ENCODE measurements at regions not wholly inside any gene's neighbourhood (a gene's known extent, or its start where the extent isn't known, plus 50 kb on each side); places are given as distances from the start of the nearest gene placed in this dataset.

DNA sequence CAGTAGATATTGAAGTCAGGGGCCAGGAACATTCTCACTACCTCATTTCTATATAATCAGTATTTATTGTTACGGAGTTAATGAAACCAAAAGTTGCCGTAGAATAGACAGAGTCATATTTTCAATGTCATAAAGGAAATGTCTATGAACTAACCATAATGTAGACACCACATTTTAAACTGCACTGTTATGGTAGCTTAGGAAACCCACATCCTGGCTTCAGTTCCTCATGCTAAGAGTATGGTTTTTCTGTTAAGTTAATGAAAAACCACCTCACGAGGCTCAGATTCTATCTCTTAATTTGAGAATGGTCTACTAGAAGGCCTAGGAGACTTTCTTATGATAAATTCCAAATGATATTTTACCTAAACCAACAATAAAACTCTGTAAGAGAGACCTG is 166.5 kb downstream of the TMEM26 start:
- Histone ChIP-seq H3K27me3 (ENCODE audit: control insufficient read depth in 4 of 4, insufficient read depth in 4 of 4, low read length in 3 of 4) (peaks cover 0 to 2% (median 0%) of the 10 kb centered on the region in 4 donors), H3K9ac (ENCODE audit: low read depth in 1 of 2, low read length in 2 of 2) (no peak overlapping the region), H3K9me3 (ENCODE audit: control insufficient read depth in 4 of 4, low read length in 3 of 4) (no peaks in the 10 kb centered on the region), H3K4me3 (ENCODE audit: low read depth in 1 of 3, low read length in 3 of 3) (no peak overlapping the region), H3K4me1 (ENCODE audit: control insufficient read depth in 4 of 4, insufficient read depth in 4 of 4, low read length in 3 of 4) (peaks cover 0 to 5% (median under 1%) of the 10 kb centered on the region in 4 donors), H3K27ac (ENCODE audit: low read depth in 1 of 2, low read length in 2 of 2) (no peak overlapping the region), H3K36me3 (ENCODE audit: control insufficient read depth in 4 of 4, insufficient read depth in 3 of 4, low read depth in 1 of 4, low read length in 3 of 4) (no peaks in the 10 kb centered on the region)
- 70% methylated on average over 3 of the region's 3 CpGs for WGBS
- TF ChIP-seq HNF4G (IDR thresholded peaks at IDR 0.05): no peak
- no peak for TF ChIP-seq RAD21 (IDR thresholded peaks at IDR 0.05)
- no peak for TF ChIP-seq HNF4A (conservative IDR thresholded peaks at IDR 0.05)
- no peak for DNase-seq (ENCODE audit: low spot score)

DNA sequence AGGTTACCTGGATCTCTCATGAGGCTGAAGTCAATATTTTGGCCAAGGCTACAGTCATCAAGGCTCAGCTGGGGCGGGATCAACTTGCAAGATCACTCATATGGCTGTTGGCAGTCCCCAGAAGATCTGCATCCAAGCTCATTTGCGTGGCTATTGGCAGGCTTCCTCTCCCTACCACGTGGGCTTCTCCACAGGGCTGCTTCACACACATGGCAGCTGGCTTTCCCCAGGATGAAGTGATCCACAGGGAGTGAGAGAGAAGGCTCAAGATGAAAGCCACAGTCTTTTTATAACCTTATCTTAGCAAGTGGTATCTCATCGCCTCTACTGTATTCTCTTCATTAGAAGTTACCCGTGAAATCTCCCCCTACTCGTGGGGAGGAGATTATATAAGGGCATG is 167.4 kb downstream of the TMEM26 start:
- H3K4me1 ChIP-seq (ENCODE audit: control insufficient read depth in 4 of 4, insufficient read depth in 4 of 4, low read length in 3 of 4): peaks cover 0 to 5% (median under 1%) of the 10 kb centered on the region in 4 donors
- no peak overlapping the region for H3K27ac ChIP-seq (ENCODE audit: low read depth in 1 of 2, low read length in 2 of 2)
- H3K36me3 ChIP-seq (ENCODE audit: control insufficient read depth in 4 of 4, insufficient read depth in 3 of 4, low read depth in 1 of 4, low read length in 3 of 4): no peaks in the 10 kb centered on the region
- H3K9me3 ChIP-seq (ENCODE audit: control insufficient read depth in 4 of 4, low read length in 3 of 4): no peaks in the 10 kb centered on the region
- WGBS: 52% methylated on average over 6 of the region's 6 CpGs
- no peak for DNase-seq (ENCODE audit: low spot score)
- H3K27me3 ChIP-seq (ENCODE audit: control insufficient read depth in 4 of 4, insufficient read depth in 4 of 4, low read length in 3 of 4): peaks cover 0 to 3% (median 0%) of the 10 kb centered on the region in 4 donors
- H3K4me3 ChIP-seq (ENCODE audit: low read depth in 1 of 3, low read length in 3 of 3): no peak overlapping the region
- TF ChIP-seq FOXA2 (IDR thresholded peaks at IDR 0.05): no peak
- TF ChIP-seq JUND (IDR thresholded peaks at IDR 0.05): no peak
- no peak for TF ChIP-seq TAF1 (conservative IDR thresholded peaks at IDR 0.05)
- TF ChIP-seq, protein P1, sequence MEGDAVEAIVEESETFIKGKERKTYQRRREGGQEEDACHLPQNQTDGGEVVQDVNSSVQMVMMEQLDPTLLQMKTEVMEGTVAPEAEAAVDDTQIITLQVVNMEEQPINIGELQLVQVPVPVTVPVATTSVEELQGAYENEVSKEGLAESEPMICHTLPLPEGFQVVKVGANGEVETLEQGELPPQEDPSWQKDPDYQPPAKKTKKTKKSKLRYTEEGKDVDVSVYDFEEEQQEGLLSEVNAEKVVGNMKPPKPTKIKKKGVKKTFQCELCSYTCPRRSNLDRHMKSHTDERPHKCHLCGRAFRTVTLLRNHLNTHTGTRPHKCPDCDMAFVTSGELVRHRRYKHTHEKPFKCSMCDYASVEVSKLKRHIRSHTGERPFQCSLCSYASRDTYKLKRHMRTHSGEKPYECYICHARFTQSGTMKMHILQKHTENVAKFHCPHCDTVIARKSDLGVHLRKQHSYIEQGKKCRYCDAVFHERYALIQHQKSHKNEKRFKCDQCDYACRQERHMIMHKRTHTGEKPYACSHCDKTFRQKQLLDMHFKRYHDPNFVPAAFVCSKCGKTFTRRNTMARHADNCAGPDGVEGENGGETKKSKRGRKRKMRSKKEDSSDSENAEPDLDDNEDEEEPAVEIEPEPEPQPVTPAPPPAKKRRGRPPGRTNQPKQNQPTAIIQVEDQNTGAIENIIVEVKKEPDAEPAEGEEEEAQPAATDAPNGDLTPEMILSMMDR (IDR thresholded peaks at IDR 0.05; ENCODE audit: low read depth, low read length, missing input control): no peak
- TF ChIP-seq RAD21 (IDR thresholded peaks at IDR 0.05): no peak
- H3K9ac ChIP-seq (ENCODE audit: low read depth in 1 of 2, low read length in 2 of 2): no peak overlapping the region

DNA sequence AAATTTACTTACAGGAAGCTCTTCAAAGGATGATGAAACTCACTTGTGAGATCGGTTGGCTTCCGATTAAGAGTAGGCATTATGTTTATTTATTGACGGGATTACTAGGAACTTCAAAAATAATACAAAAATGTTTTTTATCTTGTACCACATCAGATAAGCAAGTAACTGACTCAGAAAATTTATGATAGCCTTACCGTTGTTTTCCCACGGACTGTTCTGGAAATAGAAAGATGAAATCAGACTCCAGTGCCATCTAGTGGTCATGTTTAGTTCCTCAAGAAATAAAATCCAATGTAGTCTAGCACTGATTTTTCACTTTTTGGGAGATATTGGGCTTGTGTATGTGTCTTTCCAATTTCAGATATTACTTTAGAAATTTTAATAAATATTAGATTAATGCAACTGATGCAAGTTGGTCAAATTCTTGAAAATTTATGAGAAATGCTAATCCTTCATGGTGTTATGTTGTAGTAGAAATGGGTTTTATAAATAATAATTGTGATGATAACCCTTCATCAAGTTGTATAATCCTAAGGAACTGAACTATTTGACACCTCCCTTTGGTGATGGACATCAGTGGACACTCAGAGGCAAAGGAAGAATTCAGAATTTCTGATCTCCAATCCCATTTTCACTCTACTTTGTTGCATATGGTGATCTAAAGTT is 168.8 kb downstream of the TMEM26 start:
- Histone ChIP-seq H3K27ac (ENCODE audit: low read depth in 1 of 2, low read length in 2 of 2) (no peak overlapping the region), H3K36me3 (ENCODE audit: control insufficient read depth in 4 of 4, insufficient read depth in 3 of 4, low read depth in 1 of 4, low read length in 3 of 4) (no peaks in the 10 kb centered on the region), H3K4me1 (ENCODE audit: control insufficient read depth in 4 of 4, insufficient read depth in 4 of 4, low read length in 3 of 4) (peaks cover 0 to 5% (median under 1%) of the 10 kb centered on the region in 4 donors), H3K9me3 (ENCODE audit: control insufficient read depth in 4 of 4, low read length in 3 of 4) (no peaks in the 10 kb centered on the region), H3K9ac (ENCODE audit: low read depth in 1 of 2, low read length in 2 of 2) (peak overlapping the region in 1 of 2 donors; percentile 5), H3K4me3 (ENCODE audit: low read depth in 1 of 3, low read length in 3 of 3) (no peak overlapping the region), H3K27me3 (ENCODE audit: control insufficient read depth in 4 of 4, insufficient read depth in 4 of 4, low read length in 3 of 4) (peaks cover 0 to 3% (median 0%) of the 10 kb centered on the region in 4 donors)
- 18% methylated on average over 5 of the region's 5 CpGs for WGBS
- DNase-seq (ENCODE audit: low spot score): no peak
- TF ChIP-seq FOXA2 (IDR thresholded peaks at IDR 0.05) (no peak), JUND (IDR thresholded peaks at IDR 0.05) (no peak), ATF3 (IDR thresholded peaks at IDR 0.05) (no peak), RAD21 (IDR thresholded peaks at IDR 0.05) (peak; percentile 85 to 86)
- TF ChIP-seq, protein P2, sequence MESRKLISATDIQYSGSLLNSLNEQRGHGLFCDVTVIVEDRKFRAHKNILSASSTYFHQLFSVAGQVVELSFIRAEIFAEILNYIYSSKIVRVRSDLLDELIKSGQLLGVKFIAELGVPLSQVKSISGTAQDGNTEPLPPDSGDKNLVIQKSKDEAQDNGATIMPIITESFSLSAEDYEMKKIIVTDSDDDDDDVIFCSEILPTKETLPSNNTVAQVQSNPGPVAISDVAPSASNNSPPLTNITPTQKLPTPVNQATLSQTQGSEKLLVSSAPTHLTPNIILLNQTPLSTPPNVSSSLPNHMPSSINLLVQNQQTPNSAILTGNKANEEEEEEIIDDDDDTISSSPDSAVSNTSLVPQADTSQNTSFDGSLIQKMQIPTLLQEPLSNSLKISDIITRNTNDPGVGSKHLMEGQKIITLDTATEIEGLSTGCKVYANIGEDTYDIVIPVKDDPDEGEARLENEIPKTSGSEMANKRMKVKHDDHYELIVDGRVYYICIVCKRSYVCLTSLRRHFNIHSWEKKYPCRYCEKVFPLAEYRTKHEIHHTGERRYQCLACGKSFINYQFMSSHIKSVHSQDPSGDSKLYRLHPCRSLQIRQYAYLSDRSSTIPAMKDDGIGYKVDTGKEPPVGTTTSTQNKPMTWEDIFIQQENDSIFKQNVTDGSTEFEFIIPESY (IDR thresholded peaks at IDR 0.05): no peak
- TF ChIP-seq, protein P1 (IDR thresholded peaks at IDR 0.05; ENCODE audit: low read depth, low read length, missing input control): peak; percentile 66

All from liver (tissue), 8 donors.